NCI-H524 treated with DMSO at 0.1 percent for 48 hours (cell line): ENCODE measurements at regions not wholly inside any gene's neighbourhood (a gene's known extent, or its start where the extent isn't known, plus 50 kb on each side); places are given as distances from the start of the nearest gene placed in this dataset.
"Not testable (repeated sequence)": the region's sequence is repeated elsewhere in the genome, so short reads cannot be mapped to it uniquely, and the experiment has no call there.

ENCODE experiments used
- DNase-seq: peaks from one replicate; lab custom pipeline; 2025; lab: John Stamatoyannopoulos, UW

GRCh38 chr18:38664929-38665328 lies 1099.3 kb upstream of the CELF4 start:
- no peak for DNase-seq

DNA sequence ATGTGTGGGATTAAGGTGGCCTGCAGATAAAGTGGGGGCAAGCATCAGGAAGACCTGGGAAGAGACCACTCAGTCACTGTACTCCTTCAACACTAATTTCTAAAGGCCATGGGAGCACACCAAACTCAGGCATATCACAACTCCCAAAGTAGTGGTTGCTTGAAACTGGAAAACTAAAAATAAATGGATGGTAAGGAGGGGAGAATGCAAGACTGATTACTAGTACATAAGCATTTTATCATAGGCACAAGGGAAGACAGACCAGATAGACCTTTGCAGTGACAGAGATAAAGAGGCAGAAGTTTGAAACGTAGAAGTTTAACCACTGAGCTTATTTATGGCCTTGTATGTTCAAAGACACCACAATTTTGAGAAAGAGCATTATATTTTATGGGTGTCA lies 1098.1 kb upstream of the CELF4 start:
- no peak for DNase-seq

DNA sequence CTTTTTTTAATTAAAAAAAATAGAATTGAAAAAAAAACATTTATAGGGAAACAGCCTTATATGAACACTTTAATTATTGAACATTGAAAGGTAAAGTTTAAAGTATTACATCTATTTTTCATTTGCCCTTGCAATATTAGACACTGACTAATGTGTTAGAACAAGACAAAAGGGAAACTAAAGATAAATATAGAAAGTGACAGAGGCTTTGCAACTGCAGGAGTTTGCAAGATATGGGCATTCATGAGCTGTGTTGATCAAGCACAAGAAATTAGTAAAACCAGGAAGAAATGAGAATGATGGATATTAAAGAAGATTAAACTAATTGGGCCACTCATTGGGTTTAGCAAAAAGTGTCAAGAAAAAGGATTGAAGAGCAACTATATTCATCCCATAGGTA lies 1097.7 kb upstream of the CELF4 start:
- DNase-seq = no peak

- DNase-seq = no peak
These were observed 1089.3 kb upstream of the CELF4 start for GRCh38 chr18:38654946-38655345.

DNA sequence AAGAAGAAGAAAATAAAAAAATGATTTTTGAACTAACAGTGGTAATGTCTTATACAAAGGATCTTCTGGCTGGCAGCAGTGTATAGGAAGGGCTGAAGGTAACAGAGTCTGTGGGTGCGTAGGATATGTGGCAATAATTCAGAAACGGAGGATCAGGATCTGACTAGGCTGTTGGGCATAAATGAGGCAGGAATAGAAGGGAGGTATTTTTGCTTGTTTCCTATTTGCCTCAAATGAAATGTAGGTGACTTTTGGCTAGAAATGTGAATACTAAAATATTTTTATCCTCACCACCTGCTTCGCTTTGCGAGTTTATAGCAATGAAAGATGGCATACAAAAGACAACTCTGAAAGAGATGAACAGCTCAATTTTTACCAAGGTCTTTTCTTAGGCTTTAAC lies 1086.1 kb upstream of the CELF4 start:
- DNase-seq = no peak

DNA sequence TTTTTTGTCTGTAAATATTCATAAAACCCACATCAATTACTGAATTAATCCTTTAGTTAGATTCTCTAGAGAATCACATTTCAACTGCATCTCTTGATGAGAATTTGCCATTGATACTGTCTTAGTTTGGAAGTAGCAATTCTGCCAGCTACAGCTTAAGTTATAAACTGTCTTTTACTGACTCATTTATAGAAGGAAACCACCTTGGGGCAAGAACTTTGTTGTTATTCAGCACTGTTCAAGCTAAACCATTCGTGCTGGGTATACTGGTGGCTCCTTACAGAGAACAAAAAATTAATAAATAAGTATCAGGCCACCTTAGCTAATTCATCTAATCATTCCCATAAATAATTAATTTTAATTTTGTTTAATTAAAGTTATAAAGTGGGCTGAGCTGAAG lies 1082.6 kb upstream of the CELF4 start:
- DNase-seq = no peak

DNA sequence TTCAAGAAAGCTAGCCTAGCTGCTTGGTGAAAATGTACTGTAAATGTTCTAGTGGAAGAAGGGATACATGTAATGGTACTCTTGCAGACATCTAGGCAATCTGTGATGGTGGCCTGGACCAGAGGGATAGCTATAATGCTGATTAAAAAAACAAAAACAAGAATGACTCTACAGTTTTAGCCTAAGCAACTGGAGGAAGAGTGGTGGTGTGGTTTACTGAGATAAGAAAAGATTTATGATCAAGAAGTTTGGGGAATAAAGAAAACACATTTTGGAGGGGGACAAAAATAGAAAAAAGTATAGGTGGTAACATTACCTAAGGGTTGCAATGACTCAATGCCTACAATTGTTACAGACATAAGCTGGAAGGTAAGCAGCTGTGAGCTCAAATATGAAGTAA lies 1080.7 kb upstream of the CELF4 start:
- no peak for DNase-seq

GRCh38 chr18:38644875-38645641 lies 1079.5 kb upstream of the CELF4 start:
- DNase-seq = no peak

- DNase-seq = no peak
These were observed 1077.1 kb upstream of the CELF4 start for GRCh38 chr18:38642711-38643110.

DNA sequence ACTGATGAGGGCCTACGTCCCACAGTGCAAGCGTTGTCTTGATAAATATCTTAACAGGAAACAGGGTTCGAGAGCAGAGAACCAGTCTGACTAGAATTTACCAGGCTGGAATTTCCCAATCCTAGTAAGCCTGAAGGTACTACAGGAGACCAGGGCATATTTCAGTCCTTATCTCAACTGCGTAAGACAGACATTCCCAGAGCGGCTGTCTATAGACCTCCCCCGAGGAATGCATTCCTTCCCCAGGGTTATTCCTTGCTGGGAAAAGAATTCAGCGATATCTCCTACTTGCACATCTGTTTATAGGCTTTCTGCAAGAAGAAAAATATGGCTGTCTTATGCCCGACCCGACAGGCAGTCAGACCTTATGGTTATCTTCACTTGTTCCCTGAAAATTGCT lies 1074.1 kb upstream of the CELF4 start:
- DNase-seq = not testable (repeated sequence)

- DNase-seq = no peak
These were observed 1070.3 kb upstream of the CELF4 start for GRCh38 chr18:38635709-38636430.

DNA sequence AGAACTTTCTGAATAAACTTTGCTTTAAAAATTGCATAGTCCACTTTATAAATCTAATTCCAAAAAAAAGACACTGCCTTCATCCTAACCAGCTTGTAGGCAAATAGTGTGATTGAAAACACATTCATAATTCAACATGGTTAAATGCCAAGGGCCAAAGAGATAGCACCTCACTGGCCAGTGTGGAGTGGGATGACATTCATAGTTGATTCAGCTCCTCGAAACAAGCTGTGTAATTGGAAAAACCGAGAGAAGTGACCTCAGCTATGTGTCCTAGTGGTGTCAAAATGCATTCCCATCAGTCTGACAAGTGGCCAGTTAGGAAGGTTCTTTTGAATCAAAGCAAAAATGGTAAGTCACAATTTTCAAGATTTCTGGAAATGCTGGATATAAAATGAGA lies 1068.5 kb upstream of the CELF4 start:
- no peak for DNase-seq

DNA sequence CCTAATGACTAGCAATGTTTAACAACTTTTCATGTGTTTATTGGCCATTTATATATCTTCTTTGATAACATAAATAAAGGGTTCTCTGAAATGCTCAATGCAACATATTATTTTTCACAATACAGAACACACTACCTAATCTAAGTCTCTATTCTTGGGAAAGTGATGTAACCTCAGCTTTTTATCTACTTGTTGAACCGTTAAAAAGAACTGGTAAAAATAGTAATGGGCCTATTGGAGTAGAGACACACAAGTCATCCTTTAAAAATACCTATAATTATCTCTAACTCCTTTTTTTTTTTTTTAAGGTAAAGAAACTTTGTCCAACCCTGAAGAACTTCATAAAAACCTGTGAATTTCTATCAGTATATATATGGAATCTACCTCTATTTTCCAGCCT lies 1067.7 kb upstream of the CELF4 start:
- DNase-seq = no peak

DNA sequence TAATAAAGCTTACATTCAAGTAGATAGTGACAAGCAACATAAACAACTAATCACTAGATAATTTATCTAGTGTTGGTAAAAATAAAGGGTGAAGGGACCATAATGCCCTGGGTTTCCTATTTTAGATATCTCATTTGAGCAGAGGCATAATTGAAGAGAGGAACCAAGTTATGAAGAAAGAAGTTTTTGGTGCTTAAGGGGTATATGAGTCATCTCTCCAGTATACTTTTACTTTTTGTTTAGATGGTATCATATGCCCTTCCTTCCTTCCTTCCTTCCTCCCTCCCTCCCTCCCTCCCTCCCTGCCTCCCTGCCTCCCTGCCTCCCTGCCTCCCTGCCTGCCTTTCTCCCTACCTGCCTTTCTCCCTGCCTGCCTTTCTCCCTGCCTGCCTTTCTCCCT lies 1053.5 kb upstream of the CELF4 start:
- DNase-seq = no peak

DNA sequence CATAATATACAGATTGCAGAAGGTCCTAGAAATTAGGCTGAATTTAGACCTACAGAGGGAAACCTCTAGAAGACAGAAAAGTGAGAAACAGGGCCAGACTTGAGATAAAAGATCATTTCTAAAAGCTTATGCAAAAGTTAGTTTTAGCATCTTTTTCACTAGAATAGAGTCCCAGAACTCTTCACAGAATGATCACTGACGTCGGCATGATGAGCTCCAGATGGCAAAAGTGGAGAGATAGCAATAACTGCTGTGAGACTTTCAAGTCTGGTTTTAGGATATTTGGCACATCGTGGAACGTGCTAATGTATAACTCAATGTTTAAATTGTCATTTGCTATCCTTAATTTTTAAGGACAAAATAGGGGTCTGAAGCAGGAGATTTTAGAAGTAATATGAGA lies 1050.7 kb upstream of the CELF4 start:
- no peak for DNase-seq

- no peak for DNase-seq
These were observed 1047.3 kb upstream of the CELF4 start for GRCh38 chr18:38612904-38613303.

DNA sequence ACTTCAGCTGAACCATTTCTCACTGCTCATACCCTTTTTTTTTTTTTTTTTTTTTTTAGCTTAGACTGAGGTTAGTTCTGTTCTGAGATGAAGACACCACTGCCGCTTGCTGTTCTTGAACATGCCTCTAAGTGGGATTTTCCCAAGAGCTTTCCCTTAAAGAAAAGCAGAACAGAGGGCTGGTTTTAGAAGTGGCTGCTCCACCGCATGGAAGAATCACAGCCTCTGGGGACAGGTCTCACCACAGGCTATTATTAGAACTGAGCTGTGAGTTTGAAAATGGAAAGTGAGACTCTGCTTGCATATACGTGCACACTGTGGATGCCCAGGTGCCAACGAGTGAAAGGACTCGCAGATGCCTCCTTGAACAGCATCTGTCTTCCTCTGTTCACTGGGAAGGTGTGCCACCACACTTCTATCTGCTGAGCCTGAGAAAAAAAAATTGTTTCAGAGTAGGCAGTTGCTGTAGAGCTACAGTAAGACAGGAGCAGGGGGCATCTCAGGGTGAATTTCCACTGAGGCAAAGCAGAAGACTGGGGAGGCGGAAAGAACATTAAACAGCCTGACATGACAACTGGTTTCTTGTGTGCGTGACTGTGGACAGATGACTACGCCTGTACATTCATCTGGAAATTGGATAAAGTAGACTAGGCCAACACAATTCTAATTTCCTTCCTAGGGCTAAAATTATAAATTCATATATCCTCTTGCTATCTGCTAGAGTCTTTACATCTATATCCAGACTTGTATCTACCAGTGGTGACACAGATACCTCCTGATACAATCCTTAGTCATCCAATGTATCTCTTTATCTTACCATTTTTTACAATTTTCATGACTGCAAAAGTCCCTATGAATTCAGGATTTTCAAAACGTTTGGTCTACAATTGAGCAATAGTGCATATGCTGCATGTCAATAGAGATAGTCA lies 1045.7 kb upstream of the CELF4 start:
- no peak for DNase-seq

- no peak for DNase-seq
These were observed 1041.2 kb upstream of the CELF4 start for GRCh38 chr18:38606841-38607240.

DNA sequence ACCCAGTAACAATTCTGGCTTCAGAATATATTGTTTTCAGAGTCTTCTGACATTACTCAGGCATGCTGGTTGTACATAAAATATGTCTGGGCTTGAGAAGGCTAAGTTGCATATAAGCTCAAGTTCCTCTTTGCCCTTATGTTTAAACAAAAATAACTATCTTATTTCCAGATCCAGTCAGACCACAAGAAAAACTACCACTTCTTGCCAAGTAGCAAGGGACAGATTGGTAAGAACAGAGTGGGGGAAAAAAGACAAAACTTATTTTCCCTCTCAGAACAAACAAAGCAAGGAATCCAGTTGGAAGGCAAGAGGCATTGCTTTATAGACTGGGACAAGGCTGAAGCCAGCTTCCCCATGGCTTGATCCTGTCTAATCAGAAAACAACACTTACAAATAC lies 1036.7 kb upstream of the CELF4 start:
- no peak for DNase-seq

DNA sequence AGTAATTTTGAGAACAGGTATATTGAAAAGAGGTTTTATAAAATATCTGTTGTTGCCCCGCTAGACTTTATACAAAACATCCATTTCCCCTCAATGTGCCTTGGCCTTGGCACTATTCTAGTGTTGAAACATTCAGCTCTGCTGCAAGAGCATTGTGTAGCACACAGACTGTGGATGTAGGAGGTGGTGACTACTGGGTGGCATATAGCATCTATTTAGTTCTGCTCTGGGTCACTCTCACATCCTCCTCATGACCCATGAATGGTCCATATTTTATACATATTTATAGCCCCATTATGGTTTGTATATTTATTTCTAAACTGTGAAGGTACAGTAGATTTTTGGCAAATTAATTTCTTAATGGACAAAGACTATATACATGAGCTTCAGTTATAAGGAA lies 1022.0 kb upstream of the CELF4 start:
- DNase-seq = no peak

GRCh38 chr18:38586327-38586726 lies 1020.7 kb upstream of the CELF4 start:
- no peak for DNase-seq

- no peak for DNase-seq
These were observed 1014.2 kb upstream of the CELF4 start for GRCh38 chr18:38579764-38580163.

DNA sequence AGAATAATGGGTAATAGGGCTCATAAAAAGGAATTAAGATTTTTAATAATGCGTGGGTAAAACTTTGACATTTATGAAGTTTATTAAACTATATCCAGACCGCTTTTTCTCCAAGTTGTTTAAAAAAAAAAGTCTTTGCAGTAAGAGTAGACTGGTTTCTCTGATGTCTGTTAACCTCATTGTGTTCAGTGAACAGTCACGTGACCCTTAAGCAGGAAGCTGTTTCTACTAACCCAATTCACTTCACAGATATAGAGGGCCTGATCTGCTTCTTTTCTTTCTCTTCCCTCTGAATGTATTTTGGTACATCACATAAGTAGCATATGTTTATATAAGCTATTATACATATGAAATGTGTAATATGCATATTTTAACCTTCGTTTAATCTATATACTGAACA lies 1011.3 kb upstream of the CELF4 start:
- DNase-seq = no peak
